T-cell (primary cell): ENCODE measurements at regions not wholly inside any gene's neighbourhood (a gene's known extent, or its start where the extent isn't known, plus 50 kb on each side); places are given as distances from the start of the nearest gene placed in this dataset.

Experiments used
- ATAC-seq, 4 experiments: fragments of 200-7000 bp in 3 of 4; fragments of 150-1000 bp in 1 of 4; cut with Tn5 transposase; replicated peaks in 1 of 4; 1 replicate in 3 of 4; 2 replicates in 1 of 4; pipeline ENCODE4 v1.10.0; 2021; ENCODE audit warnings: moderate library complexity in 3 of 4, mild to moderate bottlenecking in 2 of 4, moderate number of reproducible peaks in 1 of 4
- CTCF ChIA-PET, 2 donors: fragments of 300-600 bp; sonication (Branson Sonifier 250); formaldehyde crosslinking; loops; one replicate each; lab custom pipeline; 2022; ENCODE audit warnings: antibody characterized with exemption in 2 of 2; lab: Charles Lee
- POLR2A ChIA-PET, 2 donors: fragments of 300-600 bp; sonication (Branson Sonifier 250); formaldehyde crosslinking; loops; one replicate each; lab custom pipeline; 2022; ENCODE audit warnings: antibody characterized with exemption in 2 of 2; lab: Charles Lee
- DNase-seq, 35 experiments: peaks; one replicate each; pipeline versions ENCODE4 v3.0.0 to v3.0.0-alpha.2; 2013 to 2023
- H3K27ac ChIP-seq: one replicate; pipeline ENCODE4 v1.5.1; 2013; ENCODE audit warnings: low read length
- H3K27me3 ChIP-seq, 2 experiments: replicated peaks in 1 of 2; 1 replicate in 1 of 2; 2 replicates in 1 of 2; pipeline versions ENCODE4 v1.6.1 to v1.7.0; 2013; ENCODE audit warnings: low read length in 1 of 2, mixed read lengths in 1 of 2; ENCODE audit not compliant: control insufficient read depth in 2 of 2, insufficient read depth in 2 of 2; ENCODE audit errors: extremely low read depth in 1 of 2
- H3K36me3 ChIP-seq, 2 donors: 1 replicate in 1 of 2; 2 replicates in 1 of 2; pipeline versions ENCODE4 v1.6.1 to v1.7.0; 2013; ENCODE audit warnings: low read length in 1 of 2; ENCODE audit not compliant: control insufficient read depth in 2 of 2, insufficient read depth in 1 of 2; ENCODE audit errors: extremely low read depth in 1 of 2
- H3K4me1 ChIP-seq, 2 experiments: 1 replicate in 1 of 2; 2 replicates in 1 of 2; pipeline versions ENCODE4 v1.6.1 to v1.7.0; 2013; ENCODE audit warnings: low read length in 2 of 2, mixed read lengths in 1 of 2; ENCODE audit not compliant: insufficient read depth in 2 of 2, control insufficient read depth in 1 of 2; ENCODE audit errors: extremely low read depth in 1 of 2
- H3K4me3 ChIP-seq, 2 donors: 1 replicate in 1 of 2; 2 replicates in 1 of 2; pipeline versions ENCODE4 v1.5.1 to v1.7.0; 2013; ENCODE audit warnings: mild to moderate bottlenecking in 2 of 2, low read length in 1 of 2, moderate library complexity in 1 of 2; ENCODE audit not compliant: control insufficient read depth in 1 of 2; ENCODE audit errors: extremely low read depth in 1 of 2
- H3K9me3 ChIP-seq: 2 replicates; pipeline ENCODE4 v1.7.0; 2013
- H3K27ac Mint-ChIP-seq, 2 donors: one replicate each; pipeline ENCODE4 v1.8.0; 2020 to 2021; ENCODE audit warnings: mild to moderate bottlenecking in 2 of 2, mixed read lengths in 2 of 2
- H3K27me3 Mint-ChIP-seq, 2 donors: one replicate each; pipeline ENCODE4 v1.8.0; 2021 to 2022; ENCODE audit warnings: mixed read lengths in 2 of 2
- H3K36me3 Mint-ChIP-seq: one replicate; pipeline ENCODE4 v1.8.0; 2021; ENCODE audit warnings: mixed read lengths
- H3K4me1 Mint-ChIP-seq, 3 donors: one replicate each; pipeline ENCODE4 v1.8.0; 2020 to 2022; ENCODE audit warnings: mixed read lengths in 3 of 3, mild to moderate bottlenecking in 1 of 3
- H3K4me3 Mint-ChIP-seq, 3 donors: one replicate each; pipeline ENCODE4 v1.8.0; 2020 to 2022; ENCODE audit warnings: mild to moderate bottlenecking in 3 of 3, mixed read lengths in 3 of 3, moderate library complexity in 3 of 3
- H3K9me3 Mint-ChIP-seq, 3 donors: one replicate each; pipeline ENCODE4 v1.8.0; 2020 to 2022; ENCODE audit warnings: mixed read lengths in 3 of 3
- WGBS: methylation state at CpG from one replicate; pipeline ENCODE4 v1.1.5; 2013; ENCODE audit warnings: missing lambda C conversion rate; ENCODE audit not compliant: insufficient coverage; 5-methylcytosine and 5-hydroxymethylcytosine counted together

DNA sequence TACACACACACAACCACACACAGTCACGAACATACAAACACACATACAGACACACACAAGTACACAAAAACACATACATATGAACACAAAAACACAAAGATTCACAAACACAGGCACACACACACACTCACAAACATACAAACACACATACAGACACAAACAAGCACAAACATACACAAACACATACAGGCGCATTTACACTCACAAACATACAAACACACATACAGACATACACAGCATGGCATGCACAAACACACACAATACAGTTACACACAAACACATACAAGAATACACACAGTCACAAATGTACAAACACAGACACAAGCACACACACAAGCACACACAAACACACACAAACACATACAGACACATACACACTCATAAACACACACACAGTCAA, 247.9 kb downstream of the TENT4A start:
- no peak for ATAC-seq

GRCh38 chr5:6961837-6962635, 248.8 kb downstream of the TENT4A start:
- Histone ChIP-seq H3K36me3 (no peaks in the 10 kb centered on the region), H3K4me3 (no peak overlapping the region), H3K27ac (no peak overlapping the region), H3K27me3 (no peaks in the 10 kb centered on the region), H3K4me1 (no peaks in the 10 kb centered on the region), H3K9me3 (no peaks in the 10 kb centered on the region)
- 59% methylated on average over 6 of the region's 12 CpGs for WGBS
- CTCF ChIA-PET, result no interaction called here
- peaks cover 2 to 4% (median 4%) of the 10 kb centered on the region in 3 donors for H3K9me3 Mint-ChIP-seq
- no peaks in the 10 kb centered on the region for H3K36me3 Mint-ChIP-seq
- ATAC-seq (no peak), DNase-seq (no peak)
- POLR2A ChIA-PET, result no interaction called here
- H3K4me3 Mint-ChIP-seq, result no peak overlapping the region
- no peak overlapping the region for H3K27ac Mint-ChIP-seq
- H3K4me1 Mint-ChIP-seq, result no peaks in the 10 kb centered on the region
- peaks cover 0 to 5% of the 10 kb centered on the region in 2 donors for H3K27me3 Mint-ChIP-seq

More for the DNA sequence above, 247.9 kb downstream of the TENT4A start:
- H3K4me1 ChIP-seq, result no peaks in the 10 kb centered on the region
- H3K27me3 ChIP-seq, result no peaks in the 10 kb centered on the region
- H3K36me3 ChIP-seq, result no peaks in the 10 kb centered on the region
- H3K4me3 ChIP-seq, result no peak overlapping the region
- H3K4me3 Mint-ChIP-seq, result no peak overlapping the region
- H3K27ac Mint-ChIP-seq, result no peak overlapping the region
- peaks cover 0 to 5% of the 10 kb centered on the region in 2 donors for H3K27me3 Mint-ChIP-seq
- POLR2A ChIA-PET, result no interaction called here
- H3K36me3 Mint-ChIP-seq, result no peaks in the 10 kb centered on the region
- 89% methylated on average over 2 of the region's 2 CpGs for WGBS
- no peaks in the 10 kb centered on the region for H3K9me3 ChIP-seq
- H3K4me1 Mint-ChIP-seq, result no peaks in the 10 kb centered on the region
- no peak for DNase-seq
- no peak overlapping the region for H3K27ac ChIP-seq
- CTCF ChIA-PET, result no interaction called here
- peaks cover 2 to 4% (median 4%) of the 10 kb centered on the region in 3 donors for H3K9me3 Mint-ChIP-seq

DNA sequence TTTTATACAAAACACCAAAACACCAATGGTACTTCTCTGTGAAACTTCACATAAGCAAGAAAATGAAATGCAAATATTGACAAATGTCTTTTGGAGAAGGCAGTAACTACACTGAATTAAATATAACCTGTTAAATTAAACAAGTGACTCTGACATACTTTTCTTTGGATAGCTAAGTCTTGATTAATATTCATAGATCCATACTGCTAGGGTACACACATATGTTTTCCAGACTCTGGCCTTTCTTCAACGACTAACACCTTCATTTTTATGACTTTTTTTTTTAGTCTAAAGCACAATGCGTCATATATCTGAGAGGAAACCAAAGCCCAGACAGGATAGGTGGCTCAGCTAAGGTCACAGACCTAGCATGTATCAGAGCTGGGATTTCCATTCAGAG, 263.7 kb downstream of the TENT4A start:
- no CpG with 5 or more reads among the region's 2 CpGs for WGBS
- no peaks in the 10 kb centered on the region for H3K4me1 Mint-ChIP-seq
- ChIA-PET CTCF (interaction anchor here in 1 of 2 donors (0.6 kb wide), 1 partner anchor 1186 kb away, joined by 3 read pairs; no protein-coding TSS in a partner anchor), POLR2A (no interaction called here)
- Histone ChIP-seq H3K9me3 (no peaks in the 10 kb centered on the region), H3K36me3 (no peaks in the 10 kb centered on the region), H3K27ac (no peak overlapping the region), H3K4me3 (no peak overlapping the region), H3K4me1 (no peaks in the 10 kb centered on the region), H3K27me3 (no peaks in the 10 kb centered on the region)
- DNase-seq, result no peak
- no peaks in the 10 kb centered on the region for H3K36me3 Mint-ChIP-seq
- ATAC-seq, result no peak
- no peak overlapping the region for H3K27ac Mint-ChIP-seq
- H3K27me3 Mint-ChIP-seq, result no peaks in the 10 kb centered on the region
- H3K4me3 Mint-ChIP-seq, result no peak overlapping the region
- no peaks in the 10 kb centered on the region for H3K9me3 Mint-ChIP-seq

DNA sequence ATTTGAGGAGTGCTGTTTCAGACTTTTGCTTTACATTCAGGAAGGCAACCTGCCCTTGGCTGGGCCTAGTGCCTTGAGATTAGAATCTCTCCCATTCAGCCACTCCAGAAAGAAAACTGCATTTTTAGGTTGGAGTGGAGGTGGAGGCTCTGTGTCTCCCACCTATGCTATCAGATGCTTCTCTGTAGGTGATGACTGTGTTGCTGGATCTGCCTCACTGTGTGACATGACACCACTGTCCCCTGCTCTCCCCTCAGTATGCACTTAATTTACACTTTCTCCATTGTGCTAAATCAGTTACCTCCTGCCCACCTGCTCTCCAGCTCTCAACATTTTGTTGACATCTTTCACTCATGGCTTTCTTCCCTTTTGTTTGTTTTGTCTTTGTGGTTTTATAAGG, 265.8 kb downstream of the TENT4A start:
- Histone ChIP-seq H3K9me3 (no peaks in the 10 kb centered on the region), H3K4me1 (no peaks in the 10 kb centered on the region), H3K27ac (no peak overlapping the region), H3K27me3 (no peaks in the 10 kb centered on the region), H3K4me3 (no peak overlapping the region), H3K36me3 (no peaks in the 10 kb centered on the region)
- Mint-ChIP-seq H3K4me1 (no peaks in the 10 kb centered on the region), H3K9me3 (no peaks in the 10 kb centered on the region), H3K36me3 (no peaks in the 10 kb centered on the region), H3K4me3 (no peak overlapping the region), H3K27me3 (no peaks in the 10 kb centered on the region), H3K27ac (no peak overlapping the region)
- ChIA-PET CTCF (no interaction called here), POLR2A (no interaction called here)
- ATAC-seq, result no peak
- no peak for DNase-seq

- CTCF ChIA-PET, result no interaction called here
- no peaks in the 10 kb centered on the region for H3K36me3 Mint-ChIP-seq
- WGBS, result 66% methylated on average over 2 of the region's 6 CpGs
Measured at GRCh38 chr5:6989230-6989629, 276.0 kb downstream of the TENT4A start.

GRCh38 chr5:6994097-6994496, 280.9 kb downstream of the TENT4A start:
- Histone ChIP-seq H3K4me3 (no peak overlapping the region), H3K27ac (no peak overlapping the region), H3K27me3 (peaks cover 0 to 3% of the 10 kb centered on the region in 2 experiments), H3K36me3 (no peaks in the 10 kb centered on the region), H3K4me1 (no peaks in the 10 kb centered on the region), H3K9me3 (no peaks in the 10 kb centered on the region)
- H3K4me3 Mint-ChIP-seq, result no peak overlapping the region
- ChIA-PET POLR2A (no interaction called here), CTCF (interaction anchor here in 1 of 2 donors (0.7 kb wide), 1 partner anchor 14 kb away, joined by 3 read pairs; no protein-coding TSS in a partner anchor)
- H3K9me3 Mint-ChIP-seq, result peaks cover 3 to 7% (median 3%) of the 10 kb centered on the region in 3 donors
- ATAC-seq (no peak), DNase-seq (no peak)
- peaks cover 7 to 10% of the 10 kb centered on the region in 2 donors for H3K27me3 Mint-ChIP-seq
- WGBS, result 75% methylated on average over 1 of the region's 1 CpG
- no peaks in the 10 kb centered on the region for H3K36me3 Mint-ChIP-seq
- H3K4me1 Mint-ChIP-seq, result no peaks in the 10 kb centered on the region
- H3K27ac Mint-ChIP-seq, result no peak overlapping the region

More at GRCh38 chr5:6989230-6989629, 276.0 kb downstream of the TENT4A start:
- H3K9me3 Mint-ChIP-seq, result peaks cover 0 to 5% (median under 1%) of the 10 kb centered on the region in 3 donors
- Histone ChIP-seq H3K9me3 (no peaks in the 10 kb centered on the region), H3K4me1 (no peaks in the 10 kb centered on the region), H3K27ac (no peak overlapping the region), H3K27me3 (peaks cover 0 to 1% of the 10 kb centered on the region in 2 experiments), H3K4me3 (no peak overlapping the region), H3K36me3 (no peaks in the 10 kb centered on the region)
- no peak overlapping the region for H3K27ac Mint-ChIP-seq
- POLR2A ChIA-PET, result no interaction called here
- H3K4me1 Mint-ChIP-seq, result no peaks in the 10 kb centered on the region
- peaks cover 3 to 5% of the 10 kb centered on the region in 2 donors for H3K27me3 Mint-ChIP-seq
- ATAC-seq (no peak), DNase-seq (no peak)
- H3K4me3 Mint-ChIP-seq, result no peak overlapping the region
